ENCODE measurements at regions not wholly inside any gene's neighbourhood (a gene's known extent, or its start where the extent isn't known, plus 50 kb on each side); places are given as distances from the start of the nearest gene placed in this dataset.
"Not testable (repeated sequence)": the region's sequence is repeated elsewhere in the genome, so short reads cannot be mapped to it uniquely, and the experiment has no call there.

DNA sequence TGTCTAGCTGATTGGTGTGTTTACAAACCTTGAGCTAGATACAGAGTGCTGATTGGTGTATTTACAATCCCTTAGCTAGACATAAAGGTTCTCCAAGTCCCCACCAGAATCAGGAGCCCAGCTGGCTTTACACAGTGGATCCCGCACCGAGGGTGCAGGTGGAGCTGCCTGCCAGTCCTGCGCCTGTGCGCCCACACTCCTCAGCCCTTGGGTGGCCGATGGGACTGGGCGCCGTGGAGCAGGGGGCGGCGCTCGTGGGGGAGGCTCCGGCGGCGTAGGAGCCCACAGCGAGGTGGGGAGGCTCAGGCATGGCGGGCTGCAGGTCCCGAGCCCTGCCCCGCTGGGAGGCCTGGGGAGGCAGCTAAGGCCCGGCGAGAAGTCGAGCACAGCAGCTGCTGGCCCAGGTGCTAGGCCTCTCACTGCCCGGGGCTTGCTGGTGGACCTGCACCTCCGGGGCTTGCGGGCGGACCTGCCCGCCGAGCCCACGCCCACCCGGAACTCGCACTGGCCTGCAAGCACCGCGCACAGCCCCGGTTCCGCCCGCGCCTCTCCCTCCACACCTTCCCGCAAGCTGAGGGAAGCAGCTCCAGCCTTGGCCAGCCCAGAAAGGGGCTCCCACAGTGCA is 51.0 kb upstream of the CDYL start:
- intact Hi-C loops (cut with DNase I; ENCODE audit: low total_unique reads); DNase-seq; H3K4me1 ChIP-seq; H3K27ac ChIP-seq; H3K36me3 ChIP-seq; H3K27me3 ChIP-seq (replicated peaks in 1 of 7); H3K4me3 ChIP-seq; H3K9me3 ChIP-seq: not testable (repeated sequence)
- WGBS, 5 donors, result 94 to 98% (median 96%) methylated on average over 28 to 36 of the region's 36 CpGs

- H3K36me3 ChIP-seq; intact Hi-C loops (cut with DNase I; ENCODE audit: low total_unique reads); H3K4me3 ChIP-seq; H3K9me3 ChIP-seq; H3K27ac ChIP-seq; H3K4me1 ChIP-seq; DNase-seq; H3K27me3 ChIP-seq (replicated peaks in 1 of 7): not testable (repeated sequence)
- 87 to 92% (median 89%) methylated on average over 7 of the region's 7 CpGs for WGBS, 5 donors
These were observed 51.5 kb upstream of the CDYL start for GRCh38 chr6:4724727-4725126.

DNA sequence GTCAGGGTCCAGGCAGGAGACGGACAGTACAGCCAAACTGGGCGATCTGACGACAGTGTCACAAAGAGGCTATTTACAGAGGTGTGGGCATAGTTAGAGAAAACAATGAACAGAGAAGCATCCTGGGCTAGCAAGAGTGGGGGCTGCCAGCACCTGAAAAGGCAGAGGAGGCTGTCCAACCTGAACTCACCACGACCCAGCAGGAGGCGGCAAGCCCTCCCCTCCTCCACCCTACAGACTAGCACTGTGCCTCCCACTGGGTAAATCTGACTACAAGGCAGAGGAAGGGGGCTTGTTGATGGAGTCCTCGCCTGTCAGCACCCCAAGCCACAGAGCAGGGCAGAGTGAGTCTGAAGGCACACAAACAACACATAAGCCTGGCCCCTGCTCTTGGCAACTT is 52.8 kb upstream of the CDYL start:
- Histone ChIP-seq H3K4me3 (no peak overlapping the region), H3K36me3 (no peaks in the 10 kb centered on the region), H3K27ac (no peak overlapping the region), H3K27me3 (replicated peaks in 1 of 7) (no peaks in the 10 kb centered on the region), H3K4me1 (no peaks in the 10 kb centered on the region), H3K9me3 (no peaks in the 10 kb centered on the region)
- 71 to 85% (median 74%) methylated on average over 6 of the region's 6 CpGs for WGBS, 5 donors
- TF ChIP-seq, protein P1, sequence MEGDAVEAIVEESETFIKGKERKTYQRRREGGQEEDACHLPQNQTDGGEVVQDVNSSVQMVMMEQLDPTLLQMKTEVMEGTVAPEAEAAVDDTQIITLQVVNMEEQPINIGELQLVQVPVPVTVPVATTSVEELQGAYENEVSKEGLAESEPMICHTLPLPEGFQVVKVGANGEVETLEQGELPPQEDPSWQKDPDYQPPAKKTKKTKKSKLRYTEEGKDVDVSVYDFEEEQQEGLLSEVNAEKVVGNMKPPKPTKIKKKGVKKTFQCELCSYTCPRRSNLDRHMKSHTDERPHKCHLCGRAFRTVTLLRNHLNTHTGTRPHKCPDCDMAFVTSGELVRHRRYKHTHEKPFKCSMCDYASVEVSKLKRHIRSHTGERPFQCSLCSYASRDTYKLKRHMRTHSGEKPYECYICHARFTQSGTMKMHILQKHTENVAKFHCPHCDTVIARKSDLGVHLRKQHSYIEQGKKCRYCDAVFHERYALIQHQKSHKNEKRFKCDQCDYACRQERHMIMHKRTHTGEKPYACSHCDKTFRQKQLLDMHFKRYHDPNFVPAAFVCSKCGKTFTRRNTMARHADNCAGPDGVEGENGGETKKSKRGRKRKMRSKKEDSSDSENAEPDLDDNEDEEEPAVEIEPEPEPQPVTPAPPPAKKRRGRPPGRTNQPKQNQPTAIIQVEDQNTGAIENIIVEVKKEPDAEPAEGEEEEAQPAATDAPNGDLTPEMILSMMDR (IDR thresholded peaks at IDR 0.05 in 8 of 11, conservative IDR thresholded peaks at IDR 0.05 in 3 of 11), result no peak
- TF ChIP-seq POLR2AphosphoS5 (IDR thresholded peaks at IDR 0.05), result no peak
- no peak for TF ChIP-seq POLR2A (IDR thresholded peaks at IDR 0.05)
- no peak for DNase-seq
- intact Hi-C loops (cut with DNase I; ENCODE audit: low total_unique reads), result no loop called here

DNA sequence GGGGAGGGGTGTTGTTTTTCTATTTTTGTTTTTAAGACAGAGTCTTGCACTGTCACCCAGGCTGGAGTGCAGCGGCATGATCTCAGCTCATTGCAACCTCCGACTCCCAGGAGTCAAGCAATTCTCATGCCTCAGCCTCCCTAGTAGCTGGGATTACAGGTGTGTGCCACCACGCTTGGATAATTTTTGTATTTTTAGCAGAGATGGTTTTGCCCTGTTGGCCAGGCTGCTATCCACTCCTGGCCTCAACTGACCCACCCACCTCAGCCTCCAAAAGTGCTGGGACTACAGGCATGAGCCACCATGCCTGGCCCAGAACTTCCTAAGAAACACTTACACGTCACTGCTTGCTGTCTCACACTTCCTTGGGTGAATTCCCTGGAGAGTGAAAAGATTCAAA is 54.8 kb upstream of the CDYL start:
- H3K36me3 ChIP-seq; DNase-seq; H3K4me1 ChIP-seq; H3K9me3 ChIP-seq; intact Hi-C loops (cut with DNase I; ENCODE audit: low total_unique reads); H3K4me3 ChIP-seq; H3K27me3 ChIP-seq (replicated peaks in 1 of 7); H3K27ac ChIP-seq: not testable (repeated sequence)
- WGBS, 5 donors, result 77 to 90% (median 85%) methylated on average over 4 of the region's 4 CpGs

DNA sequence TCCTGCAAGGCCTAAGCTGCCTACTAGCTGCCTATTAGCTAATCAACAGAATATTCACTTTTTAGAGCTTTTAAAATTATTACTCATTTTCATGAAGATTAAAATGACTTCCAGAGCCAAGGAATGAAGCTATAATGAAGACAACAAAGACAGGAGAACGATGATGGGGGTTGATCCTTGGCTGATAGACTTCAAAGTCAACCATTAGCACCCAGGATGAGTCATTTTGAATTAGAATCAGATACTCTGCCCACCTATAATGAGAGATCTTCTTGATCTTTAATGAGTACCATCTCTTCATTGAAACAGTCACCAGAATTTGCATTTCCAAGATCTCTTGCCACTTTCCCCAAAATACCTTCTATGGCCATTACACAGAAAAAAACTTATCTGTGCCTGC is 56.7 kb upstream of the CDYL start:
- intact Hi-C loops (cut with DNase I; ENCODE audit: low total_unique reads), result no loop called here
- H3K36me3 ChIP-seq, result no peaks in the 10 kb centered on the region
- no peaks in the 10 kb centered on the region for H3K9me3 ChIP-seq
- no peaks in the 10 kb centered on the region for H3K4me1 ChIP-seq
- TF ChIP-seq POLR2AphosphoS5 (IDR thresholded peaks at IDR 0.05) (no peak), POLR2A (IDR thresholded peaks at IDR 0.05) (no peak)
- TF ChIP-seq, protein P1 (IDR thresholded peaks at IDR 0.05 in 8 of 11, conservative IDR thresholded peaks at IDR 0.05 in 3 of 11), result no peak
- H3K27me3 ChIP-seq (replicated peaks in 1 of 7), result no peaks in the 10 kb centered on the region
- no peak for DNase-seq
- no peak overlapping the region for H3K27ac ChIP-seq
- no peak overlapping the region for H3K4me3 ChIP-seq
- WGBS, 5 donors, result 34 to 67% (median 54%) methylated on average over 1 of the region's 1 CpG

DNA sequence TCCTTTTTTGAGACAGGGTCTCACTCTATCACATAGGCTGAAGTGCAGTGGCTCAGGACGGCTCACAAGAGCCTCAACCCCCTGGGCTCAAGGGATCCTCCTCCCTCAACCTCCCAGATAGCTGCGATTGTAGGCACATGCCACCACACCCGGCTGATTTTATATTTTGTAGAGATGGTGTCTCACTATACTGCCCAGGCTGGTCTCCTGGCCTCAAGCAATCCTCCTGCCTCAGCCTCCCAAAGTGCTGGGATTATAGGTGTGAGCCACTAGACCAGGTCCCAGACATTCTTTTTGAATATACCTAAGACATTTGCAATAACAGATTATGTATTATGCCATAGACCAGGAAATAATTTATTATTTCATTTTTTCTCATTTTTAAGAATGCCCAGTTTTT is 58.3 kb upstream of the CDYL start:
- no peaks in the 10 kb centered on the region for H3K4me1 ChIP-seq
- no peaks in the 10 kb centered on the region for H3K36me3 ChIP-seq
- 91 to 98% (median 95%) methylated on average over 3 of the region's 3 CpGs for WGBS, 5 donors
- intact Hi-C loops (cut with DNase I; ENCODE audit: low total_unique reads), result no loop called here
- H3K9me3 ChIP-seq, result no peaks in the 10 kb centered on the region
- no peak overlapping the region for H3K27ac ChIP-seq
- no peak overlapping the region for H3K4me3 ChIP-seq
- DNase-seq, result no peak
- no peaks in the 10 kb centered on the region for H3K27me3 ChIP-seq (replicated peaks in 1 of 7)
- TF ChIP-seq, protein P1 (IDR thresholded peaks at IDR 0.05 in 8 of 11, conservative IDR thresholded peaks at IDR 0.05 in 3 of 11), result no peak
- no peak for TF ChIP-seq POLR2A (IDR thresholded peaks at IDR 0.05)
- TF ChIP-seq POLR2AphosphoS5 (IDR thresholded peaks at IDR 0.05), result no peak

Measured in spleen (tissue), 11 donors.